COR-L47 (cell line): ENCODE measurements at regions not wholly inside any gene's neighbourhood (a gene's known extent, or its start where the extent isn't known, plus 50 kb on each side); places are given as distances from the start of the nearest gene placed in this dataset.

Experiments used
- DNase-seq: peaks from one replicate; lab custom pipeline; 2025; lab: John Stamatoyannopoulos, UW

GRCh38 chr1:218025454-218025853 lies 259.6 kb upstream of the RRP15 start:
- DNase-seq = no peak

GRCh38 chr1:218027152-218027551 lies 257.9 kb upstream of the RRP15 start:
- DNase-seq = no peak

- peak; percentile 36 for DNase-seq
These were observed 254.2 kb upstream of the RRP15 start for GRCh38 chr1:218030846-218031245.

GRCh38 chr1:218031901-218032300 lies 253.2 kb upstream of the RRP15 start:
- no peak for DNase-seq

- no peak for DNase-seq
These were observed 250.6 kb upstream of the RRP15 start for GRCh38 chr1:218034468-218034867.

- DNase-seq = no peak
These were observed 236.2 kb upstream of the RRP15 start for GRCh38 chr1:218048828-218049420.

- no peak for DNase-seq
These were observed 235.5 kb upstream of the RRP15 start for GRCh38 chr1:218049641-218050040.

GRCh38 chr1:218058730-218059129 lies 226.4 kb upstream of the RRP15 start:
- no peak for DNase-seq

- no peak for DNase-seq
These were observed 220.7 kb upstream of the RRP15 start for GRCh38 chr1:218064426-218064825.

- no peak for DNase-seq
These were observed 218.8 kb upstream of the RRP15 start for GRCh38 chr1:218066332-218066731.

GRCh38 chr1:218068241-218068640 lies 216.9 kb upstream of the RRP15 start:
- no peak for DNase-seq

GRCh38 chr1:218069180-218069579 lies 215.9 kb upstream of the RRP15 start:
- DNase-seq = no peak

GRCh38 chr1:218073062-218073461 lies 212.0 kb upstream of the RRP15 start:
- no peak for DNase-seq

- DNase-seq = peak; percentile 19
These were observed 206.2 kb upstream of the RRP15 start for GRCh38 chr1:218078916-218079315.

- DNase-seq = peak; percentile 18
These were observed 205.7 kb upstream of the RRP15 start for GRCh38 chr1:218079347-218079746.

- no peak for DNase-seq
These were observed 205.3 kb upstream of the RRP15 start for GRCh38 chr1:218079820-218080219.

GRCh38 chr1:218080863-218081262 lies 204.2 kb upstream of the RRP15 start:
- DNase-seq = no peak

- no peak for DNase-seq
These were observed 203.7 kb upstream of the RRP15 start for GRCh38 chr1:218081358-218081757.

GRCh38 chr1:218090459-218090858 lies 194.6 kb upstream of the RRP15 start:
- DNase-seq = no peak

GRCh38 chr1:218101409-218101808 lies 183.7 kb upstream of the RRP15 start:
- DNase-seq = no peak

- no peak for DNase-seq
These were observed 177.1 kb upstream of the RRP15 start for GRCh38 chr1:218108034-218108433.

- no peak for DNase-seq
These were observed 172.2 kb upstream of the RRP15 start for GRCh38 chr1:218112862-218113261.

- no peak for DNase-seq
These were observed 161.1 kb upstream of the RRP15 start for GRCh38 chr1:218123968-218124367.

- DNase-seq = no peak
These were observed 149.7 kb upstream of the RRP15 start for GRCh38 chr1:218135371-218135770.

GRCh38 chr1:218139761-218140160 lies 145.3 kb upstream of the RRP15 start:
- no peak for DNase-seq
